Activated naive CD4-positive, alpha-beta T cell treated with anti-CD3 and anti-CD28 coated beads, Interleukin-2, amount 10 ng/mL, durations not matched to agents 7 days and 5 days (primary cell): ENCODE measurements at regions not wholly inside any gene's neighbourhood (a gene's known extent, or its start where the extent isn't known, plus 50 kb on each side); places are given as distances from the start of the nearest gene placed in this dataset.

ENCODE experiments used
- CTCF ChIA-PET: fragments of 350-600 bp; sonication (Branson Sonifier 250); formaldehyde crosslinking; loops from one replicate; lab custom pipeline; 2021; ENCODE audit warnings: antibody characterized with exemption; lab: Charles Lee
- DNase-seq: peaks from one replicate; pipeline ENCODE4 v3.0.0-alpha.2; 2020
- H3K27ac Mint-ChIP-seq: one replicate; pipeline ENCODE4 v1.8.0; 2021; ENCODE audit warnings: mild to moderate bottlenecking, moderate library complexity, mixed read lengths
- H3K27me3 Mint-ChIP-seq: one replicate; pipeline ENCODE4 v1.8.0; 2021; ENCODE audit warnings: mild to moderate bottlenecking, mixed read lengths
- H3K36me3 Mint-ChIP-seq: one replicate; pipeline ENCODE4 v1.8.0; 2021; ENCODE audit warnings: mixed read lengths
- H3K4me1 Mint-ChIP-seq: one replicate; pipeline ENCODE4 v1.8.0; 2021; ENCODE audit warnings: mixed read lengths
- H3K4me3 Mint-ChIP-seq: one replicate; pipeline ENCODE4 v1.8.0; 2021; ENCODE audit warnings: mild to moderate bottlenecking, moderate library complexity, mixed read lengths
- H3K9me3 Mint-ChIP-seq: one replicate; pipeline ENCODE4 v1.8.0; 2021; ENCODE audit warnings: mixed read lengths

DNA sequence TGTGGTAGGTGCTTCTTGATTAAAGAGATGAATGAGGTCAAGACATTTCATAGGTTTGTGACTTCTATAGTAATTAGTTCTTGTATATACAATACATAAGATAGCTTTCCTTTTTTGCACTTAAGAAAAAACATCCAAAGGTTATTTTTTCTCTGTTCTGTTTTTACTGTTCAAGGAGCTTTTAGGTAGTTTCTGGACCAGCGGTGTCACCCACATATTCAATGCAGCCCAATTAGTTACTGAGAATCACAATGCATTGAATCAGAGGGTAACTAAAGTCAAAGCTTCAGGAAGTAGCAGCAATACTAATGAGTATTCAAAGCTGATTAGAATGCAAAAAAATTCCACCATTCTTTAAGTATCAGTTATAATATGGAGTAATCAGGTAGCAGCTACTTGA is 211.6 kb downstream of the SH2D1A start:
- DNase-seq, result no peak
- Mint-ChIP-seq H3K36me3 (no peaks in the 10 kb centered on the region), H3K27ac (no peak overlapping the region), H3K4me1 (no peaks in the 10 kb centered on the region), H3K4me3 (no peak overlapping the region), H3K9me3 (no peaks in the 10 kb centered on the region), H3K27me3 (no peaks in the 10 kb centered on the region)
- CTCF ChIA-PET, result no interaction called here

- no peak overlapping the region for H3K27ac Mint-ChIP-seq
- H3K9me3 Mint-ChIP-seq, result no peaks in the 10 kb centered on the region
- DNase-seq, result no peak
- no peak overlapping the region for H3K4me3 Mint-ChIP-seq
- CTCF ChIA-PET, result no interaction called here
- H3K36me3 Mint-ChIP-seq, result no peaks in the 10 kb centered on the region
- H3K27me3 Mint-ChIP-seq, result no peaks in the 10 kb centered on the region
- H3K4me1 Mint-ChIP-seq, result no peaks in the 10 kb centered on the region
Measured at GRCh38 chrX:124573468-124573867, 227.1 kb downstream of the SH2D1A start.

GRCh38 chrX:124592744-124593143 is 246.4 kb downstream of the SH2D1A start:
- CTCF ChIA-PET, result no interaction called here
- H3K27me3 Mint-ChIP-seq, result no peaks in the 10 kb centered on the region
- H3K4me3 Mint-ChIP-seq, result no peak overlapping the region
- peaks cover 3% of the 10 kb centered on the region for H3K9me3 Mint-ChIP-seq
- H3K27ac Mint-ChIP-seq, result peak overlapping the region; percentile 3
- DNase-seq, result no peak
- H3K4me1 Mint-ChIP-seq, result peaks cover 2% of the 10 kb centered on the region
- H3K36me3 Mint-ChIP-seq, result no peaks in the 10 kb centered on the region

- no peak for DNase-seq
- peaks cover 2% of the 10 kb centered on the region for H3K9me3 Mint-ChIP-seq
- no peak overlapping the region for H3K27ac Mint-ChIP-seq
- CTCF ChIA-PET, result no interaction called here
- no peaks in the 10 kb centered on the region for H3K36me3 Mint-ChIP-seq
- H3K27me3 Mint-ChIP-seq, result no peaks in the 10 kb centered on the region
- H3K4me1 Mint-ChIP-seq, result peaks cover 2% of the 10 kb centered on the region
- no peak overlapping the region for H3K4me3 Mint-ChIP-seq
Measured at GRCh38 chrX:124594017-124594651, 247.8 kb downstream of the SH2D1A start.

DNA sequence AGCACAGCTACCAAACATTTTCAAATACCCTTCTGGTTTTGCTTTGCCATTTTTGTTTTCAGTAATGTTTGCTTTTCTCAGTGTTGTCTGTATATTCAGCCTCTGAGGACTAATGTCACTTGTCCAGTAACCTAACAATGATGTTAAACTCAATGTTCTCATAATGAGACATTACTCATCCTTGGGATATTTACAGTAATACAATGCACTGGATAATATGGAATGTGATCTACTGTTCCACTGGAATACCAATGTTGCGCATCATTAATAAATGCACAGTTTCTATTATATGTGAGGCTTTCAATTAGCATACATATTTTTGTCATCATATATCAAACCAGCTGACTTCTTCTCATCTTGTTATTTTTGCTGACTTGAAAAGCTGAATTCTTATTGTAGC is 259.1 kb downstream of the SH2D1A start:
- H3K36me3 Mint-ChIP-seq, result no peaks in the 10 kb centered on the region
- DNase-seq, result no peak
- H3K9me3 Mint-ChIP-seq, result no peaks in the 10 kb centered on the region
- no peaks in the 10 kb centered on the region for H3K27me3 Mint-ChIP-seq
- H3K4me3 Mint-ChIP-seq, result no peak overlapping the region
- no peaks in the 10 kb centered on the region for H3K4me1 Mint-ChIP-seq
- no peak overlapping the region for H3K27ac Mint-ChIP-seq
- CTCF ChIA-PET, result no interaction called here

- Mint-ChIP-seq H3K9me3 (no peaks in the 10 kb centered on the region), H3K4me1 (no peaks in the 10 kb centered on the region), H3K36me3 (no peaks in the 10 kb centered on the region), H3K27ac (no peak overlapping the region), H3K27me3 (no peaks in the 10 kb centered on the region), H3K4me3 (no peak overlapping the region)
- DNase-seq, result no peak
- CTCF ChIA-PET, result interaction anchor here (1.1 kb wide), 1 partner anchor 18 kb away, joined by 3 read pairs; no protein-coding TSS in a partner anchor
Measured at GRCh38 chrX:124606724-124607123, 260.4 kb downstream of the SH2D1A start.

DNA sequence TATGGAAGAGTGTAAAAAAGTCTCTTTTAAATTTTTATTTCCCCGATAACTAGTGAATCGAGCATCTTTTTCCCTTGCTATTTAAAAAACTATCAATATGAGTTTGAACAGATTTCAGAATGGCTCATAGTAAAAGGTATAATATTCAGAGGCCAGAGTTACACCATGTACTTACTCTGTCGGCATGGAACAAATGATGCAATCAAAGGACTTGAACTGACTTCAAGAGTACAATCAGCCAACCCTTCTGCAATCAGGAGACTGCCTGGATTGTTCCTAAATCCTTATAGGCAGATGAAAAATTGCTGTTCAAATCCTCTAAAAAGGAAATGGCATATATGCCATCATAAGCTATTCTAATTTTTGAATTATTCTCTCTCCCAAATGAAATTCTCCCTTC is 273.3 kb downstream of the SH2D1A start:
- Mint-ChIP-seq H3K4me1 (no peaks in the 10 kb centered on the region), H3K9me3 (no peaks in the 10 kb centered on the region), H3K27me3 (no peaks in the 10 kb centered on the region), H3K27ac (no peak overlapping the region), H3K36me3 (no peaks in the 10 kb centered on the region), H3K4me3 (no peak overlapping the region)
- CTCF ChIA-PET, result no interaction called here
- no peak for DNase-seq

- CTCF ChIA-PET, result no interaction called here
- no peak overlapping the region for H3K4me3 Mint-ChIP-seq
- H3K9me3 Mint-ChIP-seq, result no peaks in the 10 kb centered on the region
- no peak overlapping the region for H3K27ac Mint-ChIP-seq
- no peak for DNase-seq
- no peaks in the 10 kb centered on the region for H3K27me3 Mint-ChIP-seq
- no peaks in the 10 kb centered on the region for H3K4me1 Mint-ChIP-seq
- H3K36me3 Mint-ChIP-seq, result no peaks in the 10 kb centered on the region
Measured at GRCh38 chrX:124634363-124634762, 288.0 kb downstream of the SH2D1A start.

DNA sequence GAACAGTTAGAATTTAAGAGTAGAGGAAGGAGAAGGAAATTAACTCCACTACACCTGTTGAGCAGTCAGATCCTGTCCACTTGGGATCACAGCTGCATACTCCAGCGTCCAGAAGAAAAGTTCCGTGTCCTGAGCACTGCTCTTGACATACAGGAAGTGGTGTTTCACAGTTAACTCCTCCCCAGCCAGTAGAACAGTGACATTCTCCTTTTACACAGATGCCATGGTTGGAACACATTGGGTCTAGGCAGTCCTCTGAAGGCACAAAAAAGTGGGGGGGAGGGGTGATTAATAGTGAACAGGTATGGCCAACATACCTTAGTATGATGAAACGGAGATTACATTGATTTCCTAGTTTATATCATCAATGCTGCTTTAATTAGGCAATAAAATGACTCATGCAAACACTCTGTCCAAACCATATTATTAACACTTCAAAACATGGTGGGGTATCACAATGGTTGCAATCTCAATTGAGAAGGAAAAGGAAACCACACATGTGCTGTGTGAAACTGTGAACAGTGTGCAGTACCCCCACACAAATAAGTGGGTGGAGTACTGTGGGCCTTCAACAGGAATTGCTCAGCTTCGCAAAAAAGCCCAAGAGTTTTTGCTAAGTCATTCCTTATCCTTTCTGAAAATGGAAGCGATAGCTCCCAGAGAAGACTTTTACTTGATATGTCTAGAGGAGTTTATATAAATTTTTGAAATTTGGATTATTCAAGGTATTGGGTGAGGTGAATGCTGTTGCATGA is 295.6 kb downstream of the SH2D1A start:
- no peaks in the 10 kb centered on the region for H3K36me3 Mint-ChIP-seq
- no peak overlapping the region for H3K4me3 Mint-ChIP-seq
- no peaks in the 10 kb centered on the region for H3K27me3 Mint-ChIP-seq
- CTCF ChIA-PET, result no interaction called here
- H3K9me3 Mint-ChIP-seq, result no peaks in the 10 kb centered on the region
- H3K27ac Mint-ChIP-seq, result no peak overlapping the region
- no peak for DNase-seq
- H3K4me1 Mint-ChIP-seq, result peaks cover 7% of the 10 kb centered on the region

- Mint-ChIP-seq H3K9me3 (no peaks in the 10 kb centered on the region), H3K36me3 (no peaks in the 10 kb centered on the region), H3K27ac (no peak overlapping the region), H3K4me3 (no peak overlapping the region), H3K27me3 (no peaks in the 10 kb centered on the region), H3K4me1 (peaks cover 5% of the 10 kb centered on the region)
- CTCF ChIA-PET, result no interaction called here
- DNase-seq, result no peak
Measured at GRCh38 chrX:124646403-124646802, 300.0 kb downstream of the SH2D1A start.

- CTCF ChIA-PET, result no interaction called here
- H3K27ac Mint-ChIP-seq, result no peak overlapping the region
- H3K4me1 Mint-ChIP-seq, result no peaks in the 10 kb centered on the region
- H3K9me3 Mint-ChIP-seq, result no peaks in the 10 kb centered on the region
- H3K27me3 Mint-ChIP-seq, result no peaks in the 10 kb centered on the region
- H3K36me3 Mint-ChIP-seq, result no peaks in the 10 kb centered on the region
- DNase-seq, result no peak
- no peak overlapping the region for H3K4me3 Mint-ChIP-seq
Measured at GRCh38 chrX:124651031-124651430, 304.7 kb downstream of the SH2D1A start.

DNA sequence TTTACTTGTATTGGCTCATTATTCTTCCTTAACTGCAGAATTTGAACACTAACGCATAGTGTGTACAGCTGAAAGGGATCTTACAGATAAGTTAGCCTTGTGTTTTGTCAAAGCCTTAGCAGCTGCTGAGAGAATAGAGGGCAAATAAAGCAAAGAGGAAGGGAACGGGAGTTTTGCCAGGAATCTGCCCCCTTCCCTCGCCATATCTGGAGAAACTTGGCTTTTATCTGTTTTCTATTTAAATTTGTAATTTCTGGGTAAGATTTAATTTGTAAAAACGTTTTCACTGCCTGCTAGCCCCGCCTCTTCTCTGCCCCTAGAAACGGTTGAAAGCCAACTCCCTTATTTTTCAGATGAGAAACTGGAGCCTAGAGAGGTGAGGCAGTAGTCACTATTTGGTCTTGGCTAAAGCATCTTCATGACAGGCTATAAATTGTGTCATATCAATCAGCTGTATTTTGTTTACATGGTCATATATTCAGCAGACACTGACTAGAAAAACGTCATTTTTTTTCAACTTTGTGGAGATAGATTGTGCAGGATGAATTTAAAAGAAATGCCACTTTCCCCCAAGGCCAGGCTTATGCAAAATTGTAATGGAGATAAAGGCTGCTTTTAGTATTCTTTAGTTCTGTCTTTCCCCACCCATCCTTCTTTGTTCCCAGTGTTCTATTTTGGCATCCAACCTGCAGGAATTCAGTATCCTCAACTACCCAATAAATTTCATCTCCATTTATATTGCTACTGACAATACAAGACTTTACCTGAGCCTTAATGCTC is 319.4 kb downstream of the SH2D1A start:
- Mint-ChIP-seq H3K4me3 (no peak overlapping the region), H3K9me3 (no peaks in the 10 kb centered on the region), H3K36me3 (no peaks in the 10 kb centered on the region), H3K4me1 (peaks cover 6% of the 10 kb centered on the region), H3K27me3 (no peaks in the 10 kb centered on the region), H3K27ac (no peak overlapping the region)
- no peak for DNase-seq
- CTCF ChIA-PET, result no interaction called here

DNA sequence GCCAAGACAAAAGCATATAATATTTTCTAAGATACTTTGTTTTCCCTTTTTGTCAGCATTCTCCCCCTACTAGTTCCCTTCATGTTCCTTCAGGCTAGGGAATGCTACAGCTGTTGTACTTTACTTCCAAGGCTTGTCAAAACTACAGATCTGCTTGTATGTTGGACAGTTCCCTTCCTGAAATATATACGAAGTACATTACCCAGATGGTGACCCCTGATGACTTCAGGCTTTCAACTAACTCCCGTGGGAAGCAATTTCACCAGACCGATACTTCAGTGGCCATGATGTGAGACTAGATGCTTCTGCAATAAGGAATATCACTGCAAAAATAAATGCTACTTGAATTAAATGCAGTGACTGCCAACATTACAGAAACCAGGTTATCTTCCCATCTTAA is 332.8 kb downstream of the SH2D1A start:
- Mint-ChIP-seq H3K4me3 (no peak overlapping the region), H3K4me1 (no peaks in the 10 kb centered on the region), H3K27me3 (no peaks in the 10 kb centered on the region), H3K9me3 (no peaks in the 10 kb centered on the region), H3K36me3 (no peaks in the 10 kb centered on the region), H3K27ac (no peak overlapping the region)
- DNase-seq, result no peak
- CTCF ChIA-PET, result no interaction called here

- no peaks in the 10 kb centered on the region for H3K4me1 Mint-ChIP-seq
- CTCF ChIA-PET, result no interaction called here
- peaks cover 2% of the 10 kb centered on the region for H3K9me3 Mint-ChIP-seq
- no peaks in the 10 kb centered on the region for H3K27me3 Mint-ChIP-seq
- no peaks in the 10 kb centered on the region for H3K36me3 Mint-ChIP-seq
- no peak overlapping the region for H3K4me3 Mint-ChIP-seq
- no peak for DNase-seq
- no peak overlapping the region for H3K27ac Mint-ChIP-seq
Measured at GRCh38 chrX:124680287-124680686, 333.9 kb downstream of the SH2D1A start.

DNA sequence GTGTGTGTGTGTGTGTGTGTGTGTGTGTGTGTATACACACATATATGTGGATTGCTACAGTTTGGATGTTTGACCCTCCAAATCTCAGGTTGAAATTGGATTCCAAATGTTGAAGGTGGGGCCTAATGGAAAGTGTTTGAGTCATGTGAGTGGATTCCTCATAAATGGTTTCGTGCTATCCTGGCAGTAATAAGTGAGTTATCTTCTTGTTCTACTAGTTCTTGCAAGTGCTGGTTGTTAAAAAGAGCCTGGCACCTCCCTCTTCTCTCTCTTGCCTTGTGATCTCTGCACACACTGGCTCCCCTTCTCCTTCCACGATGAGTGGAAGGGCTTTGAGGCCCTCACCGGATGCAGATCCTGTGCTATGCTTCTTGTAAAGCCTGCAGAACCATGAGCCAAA is 344.1 kb downstream of the SH2D1A start:
- CTCF ChIA-PET, result no interaction called here
- no peaks in the 10 kb centered on the region for H3K9me3 Mint-ChIP-seq

More for the DNA sequence above, 344.1 kb downstream of the SH2D1A start:
- no peaks in the 10 kb centered on the region for H3K36me3 Mint-ChIP-seq
- no peaks in the 10 kb centered on the region for H3K27me3 Mint-ChIP-seq
- no peak overlapping the region for H3K27ac Mint-ChIP-seq
- no peaks in the 10 kb centered on the region for H3K4me1 Mint-ChIP-seq
- no peak for DNase-seq
- no peak overlapping the region for H3K4me3 Mint-ChIP-seq
